K562 (cell line): ENCODE measurements at regions not wholly inside any gene's neighbourhood (a gene's known extent, or its start where the extent isn't known, plus 50 kb on each side); places are given as distances from the start of the nearest gene placed in this dataset.

ENCODE experiments used
- ATAC-seq: fragments of 200-7000 bp; cut with Tn5 transposase; 3 replicates; pipeline ENCODE4 v1.9.1; 2020; ENCODE audit warnings: moderate library complexity
- BruUV-seq: library from RNA; stranded (reverse); fragments of 400-500 nt; replicated peaks from 2 replicates; lab custom pipeline; 2021; lab: Mats Ljungman, UMichigan
- CTCF ChIA-PET: fragments of 300-600 bp; formaldehyde crosslinking; extraction: SDS; loops from one replicate; lab custom pipeline; 2021; ENCODE audit warnings: low intra/inter-chr PET ratio; lab: Yijun Ruan, JAX
- POLR2A ChIA-PET: fragments of 300-600, 350-650 bp; sonication (Branson Sonifier 250); formaldehyde crosslinking; extraction: SDS; loops from one replicate; lab custom pipeline; 2021; ENCODE audit warnings: antibody characterized with exemption, inconsistent platforms; lab: Yijun Ruan, JAX
- DNase-seq, 4 experiments: peaks; one replicate each; pipeline versions ENCODE4 v3.0.0 to v3.0.0-alpha.2; 2011 to 2018; ENCODE audit warnings: low spot score in 3 of 4, mixed read lengths in 3 of 4; ENCODE audit errors: extremely low read depth in 1 of 4
- FAIRE-seq: peaks from 2 replicates; lab custom pipeline; 2011; peaks lifted over from hg19 to GRCh38; lab: Jason Lieb, UNC
- H2AFZ ChIP-seq: 2 replicates; pipeline ENCODE4 v1.6.0; 2011; ENCODE audit warnings: low read depth, low read length, control low read depth, inconsistent platforms
- H3K27ac ChIP-seq: fragments of 200-600 bp; 3 replicates; pipeline ENCODE4 v1.8.0; 2011; ENCODE audit warnings: low read depth, mild to moderate bottlenecking, control low read depth, inconsistent platforms, low read length, moderate library complexity, mixed read lengths; ENCODE audit errors: extremely low read depth
- H3K27me3 ChIP-seq, 2 experiments: fragments of 300-600 bp in 1 of 2; 2 replicates in 1 of 2; 3 replicates in 1 of 2; pipeline versions ENCODE4 v1.6.0 to v1.8.0; 2011; ENCODE audit warnings: inconsistent platforms in 2 of 2, low read length in 2 of 2, mild to moderate bottlenecking in 1 of 2, mixed read lengths in 1 of 2, moderate library complexity in 1 of 2; ENCODE audit not compliant: control insufficient read depth in 2 of 2, insufficient read depth in 2 of 2
- H3K36me3 ChIP-seq: fragments of 300-600 bp; 3 replicates; pipeline ENCODE4 v1.8.0; 2011; ENCODE audit warnings: mild to moderate bottlenecking, low read length, inconsistent platforms; ENCODE audit not compliant: control insufficient read depth, insufficient read depth
- H3K4me1 ChIP-seq, 2 experiments: fragments of 200-600 bp in 1 of 2; replicated peaks in 1 of 2; 2 replicates in 1 of 2; 3 replicates in 1 of 2; pipeline versions ENCODE4 v1.5.1 to v1.8.0; 2011; ENCODE audit warnings: inconsistent platforms in 2 of 2, low read length in 2 of 2, mild to moderate bottlenecking in 1 of 2, mixed read lengths in 1 of 2, moderate library complexity in 1 of 2; ENCODE audit not compliant: control insufficient read depth in 2 of 2, insufficient read depth in 2 of 2
- H3K4me2 ChIP-seq: 2 replicates; pipeline ENCODE4 v1.6.1; 2011; ENCODE audit warnings: low read length, control low read depth, inconsistent platforms, mixed read lengths; ENCODE audit not compliant: insufficient read depth
- H3K4me3 ChIP-seq: fragments of 200-600 bp; sonication (generic), shearing (Covaris generic); 2 replicates; pipeline ENCODE4 v1.5.1; 2016; ENCODE audit warnings: control low read depth, inconsistent platforms
- H3K79me2 ChIP-seq: fragments of 200-600 bp; 3 replicates; pipeline ENCODE4 v1.8.0; 2011; ENCODE audit warnings: low read length, inconsistent platforms; ENCODE audit not compliant: control insufficient read depth, insufficient read depth
- H3K9ac ChIP-seq, 2 experiments: 2 replicates each; pipeline versions ENCODE4 v1.6.0 to v1.6.1; 2011; ENCODE audit warnings: low read depth in 2 of 2, low read length in 2 of 2, control low read depth in 1 of 2, inconsistent platforms in 1 of 2, mild to moderate bottlenecking in 1 of 2, mixed read lengths in 1 of 2; ENCODE audit not compliant: insufficient read depth in 1 of 2
- H3K9me1 ChIP-seq: one replicate; pipeline ENCODE4 v1.6.0; 2011; ENCODE audit warnings: inconsistent platforms, mild to moderate bottlenecking, low read length, moderate library complexity; ENCODE audit not compliant: control insufficient read depth, insufficient read depth
- H3K9me3 ChIP-seq: replicated peaks from 2 replicates; pipeline ENCODE4 v1.5.1; 2011; ENCODE audit warnings: low read depth, low read length, inconsistent platforms; ENCODE audit not compliant: control insufficient read depth, insufficient read depth
- H4K20me1 ChIP-seq: replicated peaks from 2 replicates; pipeline ENCODE4 v1.6.1; 2011; ENCODE audit warnings: low read length, inconsistent platforms, mixed read lengths; ENCODE audit not compliant: control insufficient read depth, insufficient read depth
- EWSR1 ChIP-seq: fragments of 450-650 bp; IDR thresholded peaks from 2 replicates; pipeline ENCODE4 v1.6.1; 2018; ENCODE audit warnings: borderline replicate concordance, mild to moderate bottlenecking, low read depth, moderate library complexity; ENCODE audit not compliant: partially characterized antibody
- ILF3 ChIP-seq: fragments of 450-650 bp; IDR thresholded peaks from 2 replicates; pipeline ENCODE4 v1.6.1; 2018; ENCODE audit warnings: antibody characterized with exemption, mild to moderate bottlenecking, moderate library complexity, borderline replicate concordance
- KLF6 ChIP-seq: fragments of 250-450 bp; sonication (Bioruptor Pico); IDR thresholded peaks from 2 replicates; pipeline ENCODE4 v1.4.0; 2020; ENCODE audit warnings: mild to moderate bottlenecking, moderate library complexity, borderline replicate concordance
- MAFG ChIP-seq: fragments of 450-650 bp; conservative IDR thresholded peaks from 2 replicates; pipeline ENCODE4 v1.6.1; 2016; ENCODE audit warnings: missing genetic modification characterization, missing compliant biosample characterization
- NELFE ChIP-seq: IDR thresholded peaks from 2 replicates; pipeline ENCODE4 v1.6.1; 2011; ENCODE audit warnings: mild to moderate bottlenecking; ENCODE audit not compliant: insufficient read depth, insufficient read length
- NONO ChIP-seq, 2 experiments: fragments of 200-400 bp in 1 of 2; fragments of 450-650 bp in 1 of 2; formaldehyde crosslinking in 1 of 2; IDR thresholded peaks; 2 replicates each; pipeline ENCODE4 v1.6.1; 2017; ENCODE audit warnings: low read depth in 2 of 2, mild to moderate bottlenecking in 2 of 2, moderate library complexity in 2 of 2, low read length in 1 of 2
- PHB ChIP-seq: fragments of 250-450 bp; sonication (Bioruptor Pico); IDR thresholded peaks from 2 replicates; pipeline ENCODE4 v1.5.0; 2021
- RBM22 ChIP-seq: fragments of 200-400 bp; formaldehyde crosslinking; IDR thresholded peaks from 2 replicates; pipeline ENCODE4 v1.6.1; 2018; ENCODE audit warnings: low read length, low read depth; ENCODE audit not compliant: poor library complexity, severe bottlenecking
- RBM39 ChIP-seq: fragments of 200-400 bp; formaldehyde crosslinking; optimal IDR thresholded peaks from 2 replicates; pipeline ENCODE3; 2018; ENCODE audit warnings: low read depth, low read length
- TAL1 ChIP-seq: fragments of 450-650 bp; IDR thresholded peaks from 2 replicates; pipeline ENCODE4 v1.6.1; 2016; ENCODE audit warnings: mild to moderate bottlenecking
- TEAD1 ChIP-seq, 2 experiments: fragments of 450-650 bp in 1 of 2; sonication (generic) in 1 of 2; formaldehyde crosslinking; IDR thresholded peaks; 2 replicates each; pipeline versions ENCODE4 v1.4.0 to v1.8.0; 2020 to 2022; ENCODE audit warnings: mild to moderate bottlenecking in 2 of 2, missing genetic modification reagents in 1 of 2
- WGBS: fragments of 100-300 bp; shearing (Covaris generic); methylation state at CpG from one replicate; pipeline ENCODE4 v1.1.6; 2016; ENCODE audit warnings: low coverage, mixed read lengths; ENCODE audit not compliant: insufficient coverage; ENCODE audit errors: missing lambda C conversion rate; 5-methylcytosine and 5-hydroxymethylcytosine counted together
- in situ Hi-C: fragments of 300-500 bp; cut with MboI; formaldehyde crosslinking; loops from 4 replicates; pipeline ENCODE4 v1.15.0; 2018; ENCODE audit warnings: inconsistent platforms, mixed read lengths
- intact Hi-C: fragments of 100-400 bp; cut with micrococcal nuclease; formaldehyde crosslinking; loops from 2 replicates; pipeline ENCODE4 v1.14.2; 2022
- TF ChIP-seq, protein P1 (sequence below): sonication (generic); formaldehyde crosslinking; IDR thresholded peaks from 2 replicates; pipeline ENCODE4 v1.8.0; 2023; ENCODE audit warnings: mild to moderate bottlenecking, missing genetic modification reagents
- TF ChIP-seq, protein P2 (sequence below): IDR thresholded peaks from 2 replicates; pipeline ENCODE4 v1.6.1; 2012; ENCODE audit warnings: low read depth, low read length, improper control_type of control experiment, borderline replicate concordance
- TF ChIP-seq, protein P3 (sequence below): fragments of 450-650 bp; formaldehyde crosslinking; IDR thresholded peaks from 2 replicates; pipeline ENCODE4 v1.4.0; 2020; ENCODE audit warnings: mild to moderate bottlenecking, moderate library complexity
- TF ChIP-seq, protein P4 (sequence below), 2 experiments: fragments of 450-650 bp in 1 of 2; sonication (generic) in 1 of 2; formaldehyde crosslinking in 1 of 2; IDR thresholded peaks in 1 of 2; conservative IDR thresholded peaks in 1 of 2; 2 replicates each; pipeline versions ENCODE4 v1.6.1 to v1.8.1; 2016 to 2023; ENCODE audit warnings: mild to moderate bottlenecking in 2 of 2, moderate library complexity in 2 of 2, inconsistent platforms in 1 of 2, missing genetic modification reagents in 1 of 2

DNA sequence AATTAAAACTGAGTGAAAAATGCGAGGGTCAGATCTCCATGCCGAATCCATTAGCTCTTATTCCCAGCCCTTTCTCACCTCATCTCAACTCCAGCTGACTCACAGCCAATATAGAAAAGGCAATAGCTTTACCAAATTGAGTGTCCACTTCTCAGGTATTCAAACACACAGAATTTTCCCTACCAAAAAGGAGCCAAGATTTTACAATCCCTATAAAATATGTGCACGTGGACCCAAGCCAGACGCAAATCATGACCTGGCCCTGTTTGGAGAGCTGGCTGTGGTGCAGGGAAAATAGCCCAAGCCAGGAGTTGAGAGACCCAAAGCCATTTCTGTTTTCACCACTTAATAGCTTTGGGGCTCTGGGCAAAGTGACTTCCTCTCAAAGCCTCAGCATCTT is 379.7 kb upstream of the AUTS2 start:
- no TSS peak for BruUV-seq
- no peak overlapping the region for H3K9ac ChIP-seq
- DNase-seq (no peak), ATAC-seq (no peak), FAIRE-seq (no peak)
- no peaks in the 10 kb centered on the region for H3K4me1 ChIP-seq
- H3K27ac ChIP-seq, result no peak overlapping the region
- H3K36me3 ChIP-seq, result no peaks in the 10 kb centered on the region
- ChIA-PET POLR2A (interaction anchor here (0.9 kb wide), 1 partner anchor 15 kb away, joined by 3 read pairs; no protein-coding TSS in a partner anchor), CTCF (no interaction called here)
- H3K79me2 ChIP-seq, result no peaks in the 10 kb centered on the region
- H3K27me3 ChIP-seq, result no peaks in the 10 kb centered on the region
- H3K9me3 ChIP-seq, result no peaks in the 10 kb centered on the region
- no peaks in the 10 kb centered on the region for H4K20me1 ChIP-seq
- in situ Hi-C loops, result no loop called here
- H3K9me1 ChIP-seq, result no peaks in the 10 kb centered on the region
- no peak overlapping the region for H3K4me2 ChIP-seq
- intact Hi-C loops, result no loop called here
- WGBS, result 0% methylated on average over 4 of the region's 4 CpGs
- no peak overlapping the region for H2AFZ ChIP-seq
- H3K4me3 ChIP-seq, result no peak overlapping the region
- TF ChIP-seq RBM22 (no peak), ILF3 (no peak), RBM39 (no peak), TAL1 (no peak), PHB (no peak), MAFG (no peak), NELFE (no peak), EWSR1 (no peak), TEAD1 (CRISPR knock-in tag; IDR thresholded peaks at IDR 0.05) (no peak), NONO (IDR thresholded peaks at IDR 0.05; ENCODE audit: low read depth in 2 of 2, low read length in 1 of 2) (no peak), KLF6 (CRISPR knock-in tag) (no peak)
- TF ChIP-seq, protein P1, sequence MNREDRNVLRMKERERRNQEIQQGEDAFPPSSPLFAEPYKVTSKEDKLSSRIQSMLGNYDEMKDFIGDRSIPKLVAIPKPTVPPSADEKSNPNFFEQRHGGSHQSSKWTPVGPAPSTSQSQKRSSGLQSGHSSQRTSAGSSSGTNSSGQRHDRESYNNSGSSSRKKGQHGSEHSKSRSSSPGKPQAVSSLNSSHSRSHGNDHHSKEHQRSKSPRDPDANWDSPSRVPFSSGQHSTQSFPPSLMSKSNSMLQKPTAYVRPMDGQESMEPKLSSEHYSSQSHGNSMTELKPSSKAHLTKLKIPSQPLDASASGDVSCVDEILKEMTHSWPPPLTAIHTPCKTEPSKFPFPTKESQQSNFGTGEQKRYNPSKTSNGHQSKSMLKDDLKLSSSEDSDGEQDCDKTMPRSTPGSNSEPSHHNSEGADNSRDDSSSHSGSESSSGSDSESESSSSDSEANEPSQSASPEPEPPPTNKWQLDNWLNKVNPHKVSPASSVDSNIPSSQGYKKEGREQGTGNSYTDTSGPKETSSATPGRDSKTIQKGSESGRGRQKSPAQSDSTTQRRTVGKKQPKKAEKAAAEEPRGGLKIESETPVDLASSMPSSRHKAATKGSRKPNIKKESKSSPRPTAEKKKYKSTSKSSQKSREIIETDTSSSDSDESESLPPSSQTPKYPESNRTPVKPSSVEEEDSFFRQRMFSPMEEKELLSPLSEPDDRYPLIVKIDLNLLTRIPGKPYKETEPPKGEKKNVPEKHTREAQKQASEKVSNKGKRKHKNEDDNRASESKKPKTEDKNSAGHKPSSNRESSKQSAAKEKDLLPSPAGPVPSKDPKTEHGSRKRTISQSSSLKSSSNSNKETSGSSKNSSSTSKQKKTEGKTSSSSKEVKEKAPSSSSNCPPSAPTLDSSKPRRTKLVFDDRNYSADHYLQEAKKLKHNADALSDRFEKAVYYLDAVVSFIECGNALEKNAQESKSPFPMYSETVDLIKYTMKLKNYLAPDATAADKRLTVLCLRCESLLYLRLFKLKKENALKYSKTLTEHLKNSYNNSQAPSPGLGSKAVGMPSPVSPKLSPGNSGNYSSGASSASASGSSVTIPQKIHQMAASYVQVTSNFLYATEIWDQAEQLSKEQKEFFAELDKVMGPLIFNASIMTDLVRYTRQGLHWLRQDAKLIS (CRISPR knock-in tag), result no peak
- TF ChIP-seq, protein P2, sequence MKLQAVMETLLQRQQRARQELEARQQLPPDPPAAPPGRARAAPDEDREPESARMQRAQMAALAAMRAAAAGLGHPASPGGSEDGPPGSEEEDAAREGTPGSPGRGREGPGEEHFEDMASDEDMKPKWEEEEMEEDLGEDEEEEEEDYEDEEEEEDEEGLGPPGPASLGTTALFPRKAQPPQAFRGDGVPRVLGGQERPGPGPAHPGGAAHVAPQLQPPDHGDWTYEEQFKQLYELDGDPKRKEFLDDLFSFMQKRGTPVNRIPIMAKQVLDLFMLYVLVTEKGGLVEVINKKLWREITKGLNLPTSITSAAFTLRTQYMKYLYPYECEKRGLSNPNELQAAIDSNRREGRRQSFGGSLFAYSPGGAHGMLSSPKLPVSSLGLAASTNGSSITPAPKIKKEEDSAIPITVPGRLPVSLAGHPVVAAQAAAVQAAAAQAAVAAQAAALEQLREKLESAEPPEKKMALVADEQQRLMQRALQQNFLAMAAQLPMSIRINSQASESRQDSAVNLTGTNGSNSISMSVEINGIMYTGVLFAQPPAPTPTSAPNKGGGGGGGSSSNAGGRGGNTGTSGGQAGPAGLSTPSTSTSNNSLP, result no peak
- TF ChIP-seq, protein P3, sequence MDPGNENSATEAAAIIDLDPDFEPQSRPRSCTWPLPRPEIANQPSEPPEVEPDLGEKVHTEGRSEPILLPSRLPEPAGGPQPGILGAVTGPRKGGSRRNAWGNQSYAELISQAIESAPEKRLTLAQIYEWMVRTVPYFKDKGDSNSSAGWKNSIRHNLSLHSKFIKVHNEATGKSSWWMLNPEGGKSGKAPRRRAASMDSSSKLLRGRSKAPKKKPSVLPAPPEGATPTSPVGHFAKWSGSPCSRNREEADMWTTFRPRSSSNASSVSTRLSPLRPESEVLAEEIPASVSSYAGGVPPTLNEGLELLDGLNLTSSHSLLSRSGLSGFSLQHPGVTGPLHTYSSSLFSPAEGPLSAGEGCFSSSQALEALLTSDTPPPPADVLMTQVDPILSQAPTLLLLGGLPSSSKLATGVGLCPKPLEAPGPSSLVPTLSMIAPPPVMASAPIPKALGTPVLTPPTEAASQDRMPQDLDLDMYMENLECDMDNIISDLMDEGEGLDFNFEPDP, result no peak
- TF ChIP-seq, protein P4, sequence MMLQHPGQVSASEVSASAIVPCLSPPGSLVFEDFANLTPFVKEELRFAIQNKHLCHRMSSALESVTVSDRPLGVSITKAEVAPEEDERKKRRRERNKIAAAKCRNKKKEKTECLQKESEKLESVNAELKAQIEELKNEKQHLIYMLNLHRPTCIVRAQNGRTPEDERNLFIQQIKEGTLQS (IDR thresholded peaks at IDR 0.05), result no peak
- TF ChIP-seq, protein P4 (CRISPR knock-in tag; conservative IDR thresholded peaks at IDR 0.05), result no peak
